Femur (tissue), 1 donor: ENCODE measurements at regions not wholly inside any gene's neighbourhood (a gene's known extent, or its start where the extent isn't known, plus 50 kb on each side); places are given as distances from the start of the nearest gene placed in this dataset.
"Not testable (repeated sequence)": the region's sequence is repeated elsewhere in the genome, so short reads cannot be mapped to it uniquely, and the experiment has no call there.

ENCODE experiments used
- DNase-seq: peaks from one replicate; pipeline ENCODE4 v3.0.0-alpha.2; 2017

DNA sequence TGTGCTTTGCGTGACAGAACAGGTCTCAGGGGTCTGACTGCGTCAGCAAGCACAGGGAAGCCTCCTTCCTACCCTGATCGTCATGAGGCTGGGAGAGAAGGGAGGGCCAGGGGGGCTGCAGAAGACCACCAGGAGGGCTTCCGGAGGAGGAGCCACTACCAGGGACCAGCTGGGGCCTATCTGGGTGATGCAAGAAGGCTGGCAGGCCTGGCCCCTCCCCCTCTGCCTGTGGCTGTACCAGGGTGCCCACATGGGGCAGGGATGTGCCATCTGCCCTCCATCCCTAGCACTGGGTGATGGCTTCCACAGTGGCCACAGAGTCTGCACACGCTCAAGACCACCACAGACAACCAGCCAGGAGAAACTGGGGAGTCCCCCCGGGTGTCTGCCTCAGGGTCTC lies 116.4 kb upstream of the NKX1-1 start:
- DNase-seq, result no peak

DNA sequence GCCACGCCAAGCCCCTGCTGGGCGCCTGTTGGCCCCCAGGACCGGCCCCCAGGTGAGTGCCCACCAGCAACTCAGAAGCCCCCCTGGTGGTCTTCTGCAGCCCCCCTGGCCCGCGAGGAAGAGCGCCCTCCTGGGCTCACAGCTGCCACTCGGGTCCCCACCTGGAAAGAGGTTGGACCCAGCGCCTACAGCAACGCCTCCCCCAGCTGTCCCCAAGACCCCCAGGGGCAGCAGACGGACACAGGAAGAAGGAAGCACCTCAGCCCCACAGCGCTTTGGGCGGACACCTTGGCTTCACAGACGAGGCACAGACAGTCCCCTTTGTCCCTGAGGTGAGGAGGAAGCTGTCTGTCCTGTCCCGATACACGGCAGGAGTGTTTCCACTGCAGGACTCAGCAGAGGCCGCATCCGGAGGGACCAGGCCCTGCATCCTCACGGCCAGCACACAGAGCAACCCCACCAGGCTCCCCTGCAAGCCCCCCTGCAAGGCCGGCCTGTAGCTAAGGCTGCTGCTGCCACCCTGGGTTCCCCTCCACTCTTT lies 115.6 kb upstream of the NKX1-1 start:
- no peak for DNase-seq

- not testable (repeated sequence) for DNase-seq
Observed at GRCh38 chr4:1520795-1521576, 114.7 kb upstream of the NKX1-1 start.

DNA sequence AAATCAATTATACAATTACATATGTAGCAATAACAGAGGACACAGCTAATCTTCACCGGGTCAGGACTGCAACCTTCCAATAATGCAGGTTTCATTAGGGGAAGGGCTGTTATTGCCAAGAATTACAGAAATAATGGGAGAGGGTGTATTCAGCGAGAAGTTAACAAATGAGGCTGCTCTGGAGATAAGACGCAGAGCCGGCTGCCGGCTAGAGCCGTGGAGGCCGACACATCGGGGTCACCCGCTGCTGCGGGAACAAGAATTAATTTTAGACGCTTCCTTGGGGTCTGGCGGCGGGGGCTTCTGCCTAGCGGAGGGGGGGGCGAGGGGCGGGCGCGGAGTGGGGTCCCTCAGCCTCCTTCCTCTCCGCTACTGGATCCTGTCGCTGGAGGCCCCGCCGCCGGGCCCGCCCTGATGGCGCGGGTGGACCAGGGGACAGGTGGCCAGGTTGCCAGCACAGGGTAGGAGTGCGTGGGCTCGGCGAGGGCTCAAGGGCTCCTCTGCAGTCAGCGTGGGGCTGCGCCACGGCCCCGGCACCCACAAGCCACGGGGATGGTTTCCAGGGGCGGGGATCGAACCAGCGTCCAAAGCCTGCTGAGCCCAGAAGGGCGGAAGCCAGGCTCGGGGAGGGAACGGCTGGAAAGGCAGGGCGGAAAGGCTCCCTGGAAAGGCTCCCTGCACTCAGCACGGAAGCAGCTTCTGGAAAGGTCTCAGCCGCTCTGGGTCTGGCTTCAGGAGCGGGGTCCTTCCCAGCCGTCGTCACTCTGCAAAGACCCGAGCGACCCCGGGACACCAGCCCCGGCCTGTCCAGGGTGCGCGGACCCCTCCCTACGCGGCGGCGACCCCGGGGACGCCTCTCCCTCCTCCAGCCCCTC lies 113.8 kb upstream of the NKX1-1 start:
- DNase-seq, result no peak

DNA sequence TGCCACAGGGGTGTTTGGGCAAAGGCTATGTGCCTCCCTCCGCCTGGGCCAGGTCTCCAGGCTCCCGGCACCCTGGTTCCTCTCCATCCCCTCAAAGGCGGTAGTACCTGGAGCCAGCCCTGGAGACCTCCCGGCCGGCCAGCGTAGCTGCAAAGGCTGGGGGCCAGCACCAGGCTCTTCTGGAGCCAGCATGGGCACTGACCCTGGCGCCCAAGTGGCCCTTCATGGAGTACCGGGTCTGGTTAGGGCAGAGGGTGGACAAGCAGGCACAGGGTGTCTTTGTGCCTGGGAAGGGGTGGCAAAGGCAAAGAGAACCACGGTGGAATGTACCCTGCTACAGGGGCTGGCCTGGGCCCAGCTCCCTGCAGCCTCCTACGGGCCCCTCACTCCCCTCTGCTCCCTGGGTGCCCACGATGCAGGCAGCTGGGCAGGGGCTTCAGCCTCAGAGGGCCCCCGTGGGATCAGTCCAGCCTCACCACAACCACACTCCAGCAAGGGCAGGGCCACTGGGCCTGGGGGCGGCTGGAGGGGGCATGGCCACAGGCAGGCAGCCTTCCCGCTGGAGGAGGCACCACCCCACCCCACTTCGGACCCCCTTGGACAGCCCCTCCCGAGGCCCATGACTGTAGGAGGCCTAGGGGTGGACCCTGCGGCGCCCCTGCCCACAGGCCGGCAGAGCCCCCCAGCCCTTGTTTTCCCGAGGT lies 112.9 kb upstream of the NKX1-1 start:
- no peak for DNase-seq

DNA sequence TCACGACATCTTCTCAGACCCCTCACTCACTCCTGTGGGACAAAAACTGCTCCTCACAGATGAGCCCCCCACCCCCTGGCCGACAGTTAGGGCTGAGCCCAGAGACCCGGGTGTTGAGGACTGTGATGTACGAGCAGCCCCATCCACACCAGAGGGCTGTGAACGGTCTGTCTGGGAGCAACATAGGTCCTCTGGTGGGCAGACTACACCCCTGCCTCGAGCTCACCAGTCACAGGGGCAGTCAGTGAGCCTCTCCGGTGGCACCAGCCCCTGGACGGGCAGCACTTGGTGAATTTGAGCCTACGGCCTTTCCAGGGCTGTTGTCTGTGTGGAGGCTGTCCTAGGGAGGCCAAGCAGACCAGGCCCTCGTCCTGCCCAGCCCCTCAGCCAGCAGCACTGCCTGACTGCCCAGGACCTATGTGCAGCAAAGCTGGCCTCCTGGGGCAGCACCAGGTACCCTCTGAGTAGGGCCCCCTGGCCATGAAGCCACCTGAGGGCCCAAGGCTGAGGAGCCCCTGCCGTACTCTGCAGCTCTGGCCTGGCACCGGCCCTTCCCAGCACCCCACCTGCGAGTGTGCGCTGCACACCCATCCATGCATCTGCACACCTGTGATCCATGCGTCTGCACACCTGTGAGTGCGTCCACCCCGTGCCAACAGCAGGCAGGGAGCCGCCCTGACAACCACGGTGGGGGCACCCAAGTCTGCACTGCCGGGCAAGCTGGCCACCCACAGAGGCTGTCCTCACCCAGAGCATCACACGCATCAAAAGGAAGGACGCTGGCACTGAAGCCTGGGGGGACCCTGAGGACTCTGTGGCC lies 111.6 kb upstream of the NKX1-1 start:
- no peak for DNase-seq

- DNase-seq, result no peak
Observed at GRCh38 chr4:1516881-1517480, 110.7 kb upstream of the NKX1-1 start.

GRCh38 chr4:1516261-1516660 lies 110.0 kb upstream of the NKX1-1 start:
- no peak for DNase-seq

DNA sequence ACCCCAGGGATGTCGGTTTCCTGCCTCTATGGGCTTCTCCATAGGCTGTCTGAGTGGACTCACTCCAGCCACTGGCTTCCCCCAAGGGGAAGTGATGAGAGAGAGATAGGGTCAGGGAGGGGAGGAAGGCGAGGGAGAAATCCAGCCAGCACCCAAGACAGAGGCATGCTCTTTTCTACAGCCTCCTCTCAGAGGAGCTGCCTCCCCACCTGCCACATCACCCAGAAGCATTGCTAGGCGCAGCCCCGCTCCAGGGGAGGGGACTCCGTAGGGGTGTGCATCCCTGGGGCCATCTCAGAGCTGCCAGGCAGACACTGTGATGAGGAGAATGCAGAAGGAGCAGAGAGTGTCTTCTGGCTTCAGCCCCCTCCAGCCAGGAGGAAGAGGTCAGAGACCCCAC lies 109.5 kb upstream of the NKX1-1 start:
- no peak for DNase-seq

GRCh38 chr4:1515156-1515555 lies 108.9 kb upstream of the NKX1-1 start:
- no peak for DNase-seq

DNA sequence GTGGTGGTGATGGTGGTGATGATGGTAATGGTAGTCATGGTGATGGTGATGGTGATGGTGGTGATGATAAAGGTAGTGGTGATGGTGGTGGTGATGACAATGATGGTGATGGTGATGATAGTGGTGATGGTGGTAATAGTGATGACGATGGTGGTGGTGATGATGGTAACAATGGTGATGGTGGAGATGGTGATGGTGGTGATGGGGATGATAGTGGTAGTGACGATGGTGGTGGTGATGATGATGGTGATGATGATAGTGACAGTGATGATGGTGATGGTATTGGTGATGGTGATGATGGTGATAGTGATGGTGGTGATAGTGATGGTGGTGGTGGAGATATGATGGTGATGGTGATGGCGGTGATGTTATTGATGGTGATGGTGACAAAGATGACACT lies 108.4 kb upstream of the NKX1-1 start:
- DNase-seq, result no peak

GRCh38 chr4:1513936-1514483 lies 107.8 kb upstream of the NKX1-1 start:
- no peak for DNase-seq

- no peak for DNase-seq
Observed at GRCh38 chr4:1512738-1513660, 106.8 kb upstream of the NKX1-1 start.

- DNase-seq, result no peak
Observed at GRCh38 chr4:1512051-1512737, 106.0 kb upstream of the NKX1-1 start.

GRCh38 chr4:1511441-1512041 lies 105.3 kb upstream of the NKX1-1 start:
- DNase-seq, result no peak

DNA sequence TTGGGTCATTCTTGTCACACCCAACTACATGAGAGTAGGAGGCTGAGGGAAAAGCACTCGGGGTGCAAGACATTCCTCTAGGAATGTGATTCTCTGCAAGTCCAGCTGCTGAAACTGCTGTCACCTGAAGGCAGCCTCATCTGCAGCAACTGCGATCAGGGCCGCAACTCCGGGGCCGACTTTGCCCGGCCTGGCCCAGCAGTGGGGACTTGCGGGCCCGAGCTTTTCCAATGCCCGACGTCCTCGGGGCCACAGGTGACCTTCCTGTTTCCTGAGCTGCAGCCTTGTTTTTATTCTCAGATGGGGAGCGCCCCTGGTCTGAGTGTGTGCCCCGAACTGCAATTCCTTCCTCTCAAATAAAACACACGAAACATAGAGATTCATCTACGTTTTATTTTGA lies 104.7 kb upstream of the NKX1-1 start:
- no peak for DNase-seq

GRCh38 chr4:1509366-1509765 lies 103.1 kb upstream of the NKX1-1 start:
- DNase-seq, result no peak

- DNase-seq, result no peak
Observed at GRCh38 chr4:1508161-1509160, 102.2 kb upstream of the NKX1-1 start.
